Activated CD4-positive, alpha-beta T cell treated with anti-CD3 and anti-CD28 coated beads, Interleukin-2, amount 50 U/mL, for 1 hour (primary cell): ENCODE measurements at regions not wholly inside any gene's neighbourhood (a gene's known extent, or its start where the extent isn't known, plus 50 kb on each side); places are given as distances from the start of the nearest gene placed in this dataset.

Source experiments
- DNase-seq: peaks from one replicate; pipeline ENCODE4 v3.0.0-alpha.2; 2020

- DNase-seq, result no peak
These were observed 110.4 kb upstream of the MBNL2 start for GRCh38 chr13:97111756-97112155.

GRCh38 chr13:97112446-97113152 lies 109.5 kb upstream of the MBNL2 start:
- no peak for DNase-seq

GRCh38 chr13:97113231-97114001 lies 108.7 kb upstream of the MBNL2 start:
- no peak for DNase-seq

- DNase-seq, result no peak
These were observed 107.5 kb upstream of the MBNL2 start for GRCh38 chr13:97114651-97115050.

GRCh38 chr13:97116754-97117153 lies 105.4 kb upstream of the MBNL2 start:
- no peak for DNase-seq

GRCh38 chr13:97117388-97117910 lies 104.7 kb upstream of the MBNL2 start:
- no peak for DNase-seq

- no peak for DNase-seq
These were observed 102.2 kb upstream of the MBNL2 start for GRCh38 chr13:97119943-97120342.

- DNase-seq, result no peak
These were observed 101.8 kb upstream of the MBNL2 start for GRCh38 chr13:97120346-97120745.

- no peak for DNase-seq
These were observed 101.2 kb upstream of the MBNL2 start for GRCh38 chr13:97120976-97121375.

GRCh38 chr13:97121894-97122293 lies 100.2 kb upstream of the MBNL2 start:
- no peak for DNase-seq

- no peak for DNase-seq
These were observed 99.6 kb upstream of the MBNL2 start for GRCh38 chr13:97122381-97122996.

- DNase-seq, result no peak
These were observed 97.9 kb upstream of the MBNL2 start for GRCh38 chr13:97124206-97124605.

GRCh38 chr13:97124915-97125809 lies 97.0 kb upstream of the MBNL2 start:
- no peak for DNase-seq

- DNase-seq, result no peak
These were observed 96.1 kb upstream of the MBNL2 start for GRCh38 chr13:97125810-97126738.

GRCh38 chr13:97127842-97128241 lies 94.3 kb upstream of the MBNL2 start:
- DNase-seq, result no peak

- DNase-seq, result no peak
These were observed 91.9 kb upstream of the MBNL2 start for GRCh38 chr13:97130190-97130589.

- no peak for DNase-seq
These were observed 90.7 kb upstream of the MBNL2 start for GRCh38 chr13:97131447-97131846.

- DNase-seq, result no peak
These were observed 88.6 kb upstream of the MBNL2 start for GRCh38 chr13:97133554-97133953.

GRCh38 chr13:97133955-97134354 lies 88.2 kb upstream of the MBNL2 start:
- DNase-seq, result no peak

GRCh38 chr13:97134364-97135095 lies 87.6 kb upstream of the MBNL2 start:
- DNase-seq, result no peak

GRCh38 chr13:97135883-97136282 lies 86.2 kb upstream of the MBNL2 start:
- DNase-seq, result no peak
